ENCODE measurements at regions not wholly inside any gene's neighbourhood (a gene's known extent, or its start where the extent isn't known, plus 50 kb on each side); places are given as distances from the start of the nearest gene placed in this dataset.

DNA sequence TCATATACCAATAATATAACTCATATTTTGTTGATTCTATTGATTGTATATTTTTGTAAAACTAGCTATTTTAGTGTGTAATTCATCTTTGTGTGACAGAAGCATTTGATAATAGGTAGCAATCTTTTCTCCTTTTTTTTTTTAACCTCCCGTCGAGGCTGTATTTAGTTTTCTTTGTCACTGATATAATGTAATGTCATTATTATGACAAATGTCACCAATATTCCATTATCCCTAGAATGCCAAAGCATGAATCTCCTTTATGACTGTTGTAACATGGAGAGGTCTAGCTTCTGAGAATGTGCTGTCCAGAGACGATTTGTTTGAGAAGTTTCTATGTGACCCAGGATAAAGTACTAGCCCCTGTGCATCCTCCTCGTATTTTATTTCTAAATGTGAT lies 639.0 kb upstream of the ATXN7L3B start:
- TF ChIP-seq, protein P1, sequence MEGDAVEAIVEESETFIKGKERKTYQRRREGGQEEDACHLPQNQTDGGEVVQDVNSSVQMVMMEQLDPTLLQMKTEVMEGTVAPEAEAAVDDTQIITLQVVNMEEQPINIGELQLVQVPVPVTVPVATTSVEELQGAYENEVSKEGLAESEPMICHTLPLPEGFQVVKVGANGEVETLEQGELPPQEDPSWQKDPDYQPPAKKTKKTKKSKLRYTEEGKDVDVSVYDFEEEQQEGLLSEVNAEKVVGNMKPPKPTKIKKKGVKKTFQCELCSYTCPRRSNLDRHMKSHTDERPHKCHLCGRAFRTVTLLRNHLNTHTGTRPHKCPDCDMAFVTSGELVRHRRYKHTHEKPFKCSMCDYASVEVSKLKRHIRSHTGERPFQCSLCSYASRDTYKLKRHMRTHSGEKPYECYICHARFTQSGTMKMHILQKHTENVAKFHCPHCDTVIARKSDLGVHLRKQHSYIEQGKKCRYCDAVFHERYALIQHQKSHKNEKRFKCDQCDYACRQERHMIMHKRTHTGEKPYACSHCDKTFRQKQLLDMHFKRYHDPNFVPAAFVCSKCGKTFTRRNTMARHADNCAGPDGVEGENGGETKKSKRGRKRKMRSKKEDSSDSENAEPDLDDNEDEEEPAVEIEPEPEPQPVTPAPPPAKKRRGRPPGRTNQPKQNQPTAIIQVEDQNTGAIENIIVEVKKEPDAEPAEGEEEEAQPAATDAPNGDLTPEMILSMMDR (conservative IDR thresholded peaks at IDR 0.05; ENCODE audit: low read depth in 2 of 2) = no peak
- TF ChIP-seq EZH2 (IDR thresholded peaks at IDR 0.05; ENCODE audit: low read depth, unreplicated experiment) = no peak
- no peak for TF ChIP-seq ZNF114 (CRISPR knock-in tag; IDR thresholded peaks at IDR 0.05)
- TF ChIP-seq CREB1 (CRISPR knock-in tag; IDR thresholded peaks at IDR 0.05; ENCODE audit: low read depth) = no peak
- TF ChIP-seq, protein P2, sequence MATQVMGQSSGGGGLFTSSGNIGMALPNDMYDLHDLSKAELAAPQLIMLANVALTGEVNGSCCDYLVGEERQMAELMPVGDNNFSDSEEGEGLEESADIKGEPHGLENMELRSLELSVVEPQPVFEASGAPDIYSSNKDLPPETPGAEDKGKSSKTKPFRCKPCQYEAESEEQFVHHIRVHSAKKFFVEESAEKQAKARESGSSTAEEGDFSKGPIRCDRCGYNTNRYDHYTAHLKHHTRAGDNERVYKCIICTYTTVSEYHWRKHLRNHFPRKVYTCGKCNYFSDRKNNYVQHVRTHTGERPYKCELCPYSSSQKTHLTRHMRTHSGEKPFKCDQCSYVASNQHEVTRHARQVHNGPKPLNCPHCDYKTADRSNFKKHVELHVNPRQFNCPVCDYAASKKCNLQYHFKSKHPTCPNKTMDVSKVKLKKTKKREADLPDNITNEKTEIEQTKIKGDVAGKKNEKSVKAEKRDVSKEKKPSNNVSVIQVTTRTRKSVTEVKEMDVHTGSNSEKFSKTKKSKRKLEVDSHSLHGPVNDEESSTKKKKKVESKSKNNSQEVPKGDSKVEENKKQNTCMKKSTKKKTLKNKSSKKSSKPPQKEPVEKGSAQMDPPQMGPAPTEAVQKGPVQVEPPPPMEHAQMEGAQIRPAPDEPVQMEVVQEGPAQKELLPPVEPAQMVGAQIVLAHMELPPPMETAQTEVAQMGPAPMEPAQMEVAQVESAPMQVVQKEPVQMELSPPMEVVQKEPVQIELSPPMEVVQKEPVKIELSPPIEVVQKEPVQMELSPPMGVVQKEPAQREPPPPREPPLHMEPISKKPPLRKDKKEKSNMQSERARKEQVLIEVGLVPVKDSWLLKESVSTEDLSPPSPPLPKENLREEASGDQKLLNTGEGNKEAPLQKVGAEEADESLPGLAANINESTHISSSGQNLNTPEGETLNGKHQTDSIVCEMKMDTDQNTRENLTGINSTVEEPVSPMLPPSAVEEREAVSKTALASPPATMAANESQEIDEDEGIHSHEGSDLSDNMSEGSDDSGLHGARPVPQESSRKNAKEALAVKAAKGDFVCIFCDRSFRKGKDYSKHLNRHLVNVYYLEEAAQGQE (IDR thresholded peaks at IDR 0.05; ENCODE audit: unreplicated experiment) = no peak
- TF ChIP-seq EZH2phosphoT487 (IDR thresholded peaks at IDR 0.05; ENCODE audit: unreplicated experiment) = no peak
- no peak for TF ChIP-seq POLR2AphosphoS5 (IDR thresholded peaks at IDR 0.05; ENCODE audit: low read depth)

Measured in GM23338 (cell line).